Activated T-cell treated with anti-CD3 and anti-CD28 coated beads, Interleukin-2, amount 50 U/mL, for 24 hours (primary cell): ENCODE measurements at regions not wholly inside any gene's neighbourhood (a gene's known extent, or its start where the extent isn't known, plus 50 kb on each side); places are given as distances from the start of the nearest gene placed in this dataset.

Experiments
- DNase-seq: peaks from one replicate; pipeline ENCODE4 v3.0.0-alpha.2; 2020
- H3K27ac Mint-ChIP-seq: 2 replicates; pipeline ENCODE4 v1.8.0; 2020; ENCODE audit warnings: mild to moderate bottlenecking, mixed read lengths
- H3K27me3 Mint-ChIP-seq: 2 replicates; pipeline ENCODE4 v1.8.0; 2020; ENCODE audit warnings: mixed read lengths
- H3K36me3 Mint-ChIP-seq: 2 replicates; pipeline ENCODE4 v1.8.0; 2020; ENCODE audit warnings: low read depth, mixed read lengths
- H3K4me1 Mint-ChIP-seq: 2 replicates; pipeline ENCODE4 v1.8.0; 2020; ENCODE audit warnings: low read depth, mixed read lengths
- H3K4me3 Mint-ChIP-seq: 2 replicates; pipeline ENCODE4 v1.8.0; 2020; ENCODE audit warnings: mild to moderate bottlenecking, moderate library complexity, mixed read lengths
- H3K9me3 Mint-ChIP-seq: 2 replicates; pipeline ENCODE4 v1.8.0; 2020; ENCODE audit warnings: mixed read lengths

GRCh38 chr2:16161085-16161565, 220.8 kb downstream of the MYCN start:
- Mint-ChIP-seq H3K27me3 (no peaks in the 10 kb centered on the region), H3K9me3 (no peaks in the 10 kb centered on the region), H3K36me3 (no peaks in the 10 kb centered on the region), H3K4me1 (no peaks in the 10 kb centered on the region), H3K4me3 (no peak overlapping the region), H3K27ac (no peak overlapping the region)
- no peak for DNase-seq

GRCh38 chr2:16160281-16161084, 220.1 kb downstream of the MYCN start:
- no peak overlapping the region for H3K27ac Mint-ChIP-seq

GRCh38 chr2:16156411-16156810, 216.1 kb downstream of the MYCN start:
- no peaks in the 10 kb centered on the region for H3K36me3 Mint-ChIP-seq
- no peaks in the 10 kb centered on the region for H3K9me3 Mint-ChIP-seq
- no peak overlapping the region for H3K4me3 Mint-ChIP-seq

More at GRCh38 chr2:16160281-16161084, 220.1 kb downstream of the MYCN start:
- H3K36me3 Mint-ChIP-seq, result no peaks in the 10 kb centered on the region
- H3K27me3 Mint-ChIP-seq, result no peaks in the 10 kb centered on the region
- no peaks in the 10 kb centered on the region for H3K4me1 Mint-ChIP-seq
- no peak overlapping the region for H3K4me3 Mint-ChIP-seq
- no peak for DNase-seq
- H3K9me3 Mint-ChIP-seq, result no peaks in the 10 kb centered on the region

GRCh38 chr2:16155766-16156165, 215.4 kb downstream of the MYCN start:
- no peaks in the 10 kb centered on the region for H3K36me3 Mint-ChIP-seq
- H3K4me1 Mint-ChIP-seq, result no peaks in the 10 kb centered on the region
- no peak overlapping the region for H3K4me3 Mint-ChIP-seq
- no peaks in the 10 kb centered on the region for H3K9me3 Mint-ChIP-seq
- H3K27me3 Mint-ChIP-seq, result peaks cover 4% of the 10 kb centered on the region
- H3K27ac Mint-ChIP-seq, result no peak overlapping the region
- DNase-seq, result no peak

More at GRCh38 chr2:16156411-16156810, 216.1 kb downstream of the MYCN start:
- Mint-ChIP-seq H3K4me1 (no peaks in the 10 kb centered on the region), H3K27ac (no peak overlapping the region), H3K27me3 (peaks cover 4% of the 10 kb centered on the region)
- no peak for DNase-seq

GRCh38 chr2:16155366-16155765, 215.0 kb downstream of the MYCN start:
- H3K36me3 Mint-ChIP-seq, result no peaks in the 10 kb centered on the region
- DNase-seq, result no peak
- H3K4me3 Mint-ChIP-seq, result no peak overlapping the region
- H3K27me3 Mint-ChIP-seq, result peaks cover 4% of the 10 kb centered on the region
- no peaks in the 10 kb centered on the region for H3K9me3 Mint-ChIP-seq
- H3K4me1 Mint-ChIP-seq, result no peaks in the 10 kb centered on the region
- H3K27ac Mint-ChIP-seq, result no peak overlapping the region

- Mint-ChIP-seq H3K9me3 (no peaks in the 10 kb centered on the region), H3K4me3 (no peak overlapping the region), H3K36me3 (no peaks in the 10 kb centered on the region), H3K27me3 (peaks cover 4% of the 10 kb centered on the region), H3K4me1 (no peaks in the 10 kb centered on the region), H3K27ac (no peak overlapping the region)
- no peak for DNase-seq
These were observed 214.3 kb downstream of the MYCN start for GRCh38 chr2:16154501-16155280.

GRCh38 chr2:16154061-16154460, 213.7 kb downstream of the MYCN start:
- no peaks in the 10 kb centered on the region for H3K4me1 Mint-ChIP-seq
- DNase-seq, result no peak
- H3K4me3 Mint-ChIP-seq, result no peak overlapping the region
- peaks cover 4% of the 10 kb centered on the region for H3K27me3 Mint-ChIP-seq
- no peaks in the 10 kb centered on the region for H3K9me3 Mint-ChIP-seq
- H3K36me3 Mint-ChIP-seq, result no peaks in the 10 kb centered on the region
- H3K27ac Mint-ChIP-seq, result no peak overlapping the region

GRCh38 chr2:16153754-16154035, 213.3 kb downstream of the MYCN start:
- Mint-ChIP-seq H3K4me1 (no peaks in the 10 kb centered on the region), H3K27me3 (peaks cover 4% of the 10 kb centered on the region), H3K4me3 (no peak overlapping the region), H3K36me3 (no peaks in the 10 kb centered on the region), H3K9me3 (no peaks in the 10 kb centered on the region), H3K27ac (no peak overlapping the region)
- DNase-seq, result no peak

- DNase-seq, result no peak
- Mint-ChIP-seq H3K4me3 (no peak overlapping the region), H3K36me3 (no peaks in the 10 kb centered on the region), H3K9me3 (no peaks in the 10 kb centered on the region), H3K27me3 (peaks cover 4% of the 10 kb centered on the region), H3K27ac (no peak overlapping the region), H3K4me1 (no peaks in the 10 kb centered on the region)
These were observed 212.8 kb downstream of the MYCN start for GRCh38 chr2:16152928-16153753.

- no peaks in the 10 kb centered on the region for H3K4me1 Mint-ChIP-seq
- H3K27ac Mint-ChIP-seq, result no peak overlapping the region
- no peaks in the 10 kb centered on the region for H3K36me3 Mint-ChIP-seq
- no peaks in the 10 kb centered on the region for H3K9me3 Mint-ChIP-seq
- H3K27me3 Mint-ChIP-seq, result peaks cover 4% of the 10 kb centered on the region
- no peak overlapping the region for H3K4me3 Mint-ChIP-seq
- DNase-seq, result no peak
These were observed 211.9 kb downstream of the MYCN start for GRCh38 chr2:16152071-16152927.

GRCh38 chr2:16151651-16152050, 211.3 kb downstream of the MYCN start:
- Mint-ChIP-seq H3K36me3 (no peaks in the 10 kb centered on the region), H3K4me3 (no peak overlapping the region), H3K9me3 (no peaks in the 10 kb centered on the region), H3K27ac (no peak overlapping the region), H3K27me3 (peaks cover 4% of the 10 kb centered on the region), H3K4me1 (no peaks in the 10 kb centered on the region)
- no peak for DNase-seq

GRCh38 chr2:16151281-16151570, 210.9 kb downstream of the MYCN start:
- H3K27ac Mint-ChIP-seq, result no peak overlapping the region

GRCh38 chr2:16150456-16151280, 210.3 kb downstream of the MYCN start:
- Mint-ChIP-seq H3K27ac (no peak overlapping the region), H3K27me3 (peaks cover 4% of the 10 kb centered on the region), H3K4me1 (no peaks in the 10 kb centered on the region), H3K4me3 (no peak overlapping the region), H3K36me3 (no peaks in the 10 kb centered on the region), H3K9me3 (no peaks in the 10 kb centered on the region)
- DNase-seq, result no peak

More at GRCh38 chr2:16151281-16151570, 210.9 kb downstream of the MYCN start:
- no peak for DNase-seq
- H3K9me3 Mint-ChIP-seq, result no peaks in the 10 kb centered on the region
- no peak overlapping the region for H3K4me3 Mint-ChIP-seq
- H3K27me3 Mint-ChIP-seq, result peaks cover 4% of the 10 kb centered on the region
- H3K36me3 Mint-ChIP-seq, result no peaks in the 10 kb centered on the region
- no peaks in the 10 kb centered on the region for H3K4me1 Mint-ChIP-seq
